UCSD-AML1 (cell line): ENCODE measurements at regions not wholly inside any gene's neighbourhood (a gene's known extent, or its start where the extent isn't known, plus 50 kb on each side); places are given as distances from the start of the nearest gene placed in this dataset.

Source experiments
- DNase-seq: peaks from one replicate; lab custom pipeline; 2025; ENCODE audit not compliant: unreplicated experiment; lab: John Stamatoyannopoulos, UW

- DNase-seq = no peak
Observed at GRCh38 chr10:131808370-131808930, 92.4 kb upstream of the PPP2R2D start.

GRCh38 chr10:131810036-131810804 is 90.6 kb upstream of the PPP2R2D start:
- DNase-seq = no peak

GRCh38 chr10:131810805-131811629 is 89.8 kb upstream of the PPP2R2D start:
- DNase-seq = no peak

GRCh38 chr10:131811630-131812403 is 89.0 kb upstream of the PPP2R2D start:
- no peak for DNase-seq

- no peak for DNase-seq
Observed at GRCh38 chr10:131812736-131813604, 87.8 kb upstream of the PPP2R2D start.

GRCh38 chr10:131814567-131815265 is 86.1 kb upstream of the PPP2R2D start:
- DNase-seq = no peak

- no peak for DNase-seq
Observed at GRCh38 chr10:131815266-131816156, 85.3 kb upstream of the PPP2R2D start.

- no peak for DNase-seq
Observed at GRCh38 chr10:131816157-131816775, 84.5 kb upstream of the PPP2R2D start.

GRCh38 chr10:131816941-131817700 is 83.7 kb upstream of the PPP2R2D start:
- DNase-seq = no peak

GRCh38 chr10:131817866-131818509 is 82.8 kb upstream of the PPP2R2D start:
- no peak for DNase-seq

- DNase-seq = no peak
Observed at GRCh38 chr10:131818510-131819234, 82.1 kb upstream of the PPP2R2D start.

GRCh38 chr10:131819241-131820072 is 81.4 kb upstream of the PPP2R2D start:
- DNase-seq = no peak

- DNase-seq = no peak
Observed at GRCh38 chr10:131820626-131821025, 80.2 kb upstream of the PPP2R2D start.

- DNase-seq = no peak
Observed at GRCh38 chr10:131821378-131822012, 79.3 kb upstream of the PPP2R2D start.
